Upper lobe of right lung (tissue), 1 donor: ENCODE measurements at regions not wholly inside any gene's neighbourhood (a gene's known extent, or its start where the extent isn't known, plus 50 kb on each side); places are given as distances from the start of the nearest gene placed in this dataset.

Experiments
- ATAC-seq: fragments of 200-7000 bp; cut with Tn5 transposase; one replicate; pipeline ENCODE4 v1.9.1; 2020; ENCODE audit warnings: mild to moderate bottlenecking, moderate library complexity
- DNase-seq: peaks from one replicate; pipeline ENCODE4 v3.0.0-alpha.2; 2020
- H3K27ac ChIP-seq: fragments of 200-600 bp; one replicate; pipeline ENCODE4 v1.8.0; 2022
- H3K27me3 ChIP-seq: fragments of 200-600 bp; one replicate; pipeline ENCODE4 v1.8.0; 2022; ENCODE audit warnings: mild to moderate bottlenecking
- H3K36me3 ChIP-seq: fragments of 200-600 bp; one replicate; pipeline ENCODE4 v1.8.0; 2022
- H3K4me1 ChIP-seq: fragments of 200-600 bp; one replicate; pipeline ENCODE4 v1.8.0; 2022
- H3K4me3 ChIP-seq: fragments of 200-600 bp; one replicate; pipeline ENCODE4 v1.8.0; 2022; ENCODE audit warnings: mild to moderate bottlenecking
- H3K9me3 ChIP-seq: fragments of 200-600 bp; one replicate; pipeline ENCODE4 v1.8.0; 2022
- CTCF ChIP-seq: fragments of 200-600 bp; IDR thresholded peaks from one replicate; pipeline ENCODE4 v1.8.0; 2022; ENCODE audit warnings: antibody characterized with exemption
- intact Hi-C: fragments of 100-400 bp; cut with DNase I; formaldehyde crosslinking; loops from one replicate; pipeline ENCODE4 v1.11.0; 2022
- donor health status: DM: no; HTN: yes; CAD: no; lungs with severe emphysema.

GRCh38 chr10:78865538-78865875 is 203.3 kb upstream of the ZMIZ1 start:
- Histone ChIP-seq H3K4me3 (no peak overlapping the region), H3K27me3 (no peaks in the 10 kb centered on the region), H3K4me1 (peaks cover 3% of the 10 kb centered on the region), H3K27ac (no peak overlapping the region), H3K9me3 (no peaks in the 10 kb centered on the region), H3K36me3 (no peaks in the 10 kb centered on the region)
- no peak for TF ChIP-seq CTCF
- DNase-seq (no peak), ATAC-seq (no peak)
- intact Hi-C loops, result no loop called here

GRCh38 chr10:78865931-78866717 is 202.6 kb upstream of the ZMIZ1 start:
- ATAC-seq, result no peak

GRCh38 chr10:78866731-78867554 is 201.8 kb upstream of the ZMIZ1 start:
- Histone ChIP-seq H3K27me3 (no peaks in the 10 kb centered on the region), H3K9me3 (no peaks in the 10 kb centered on the region), H3K4me1 (peaks cover 3% of the 10 kb centered on the region), H3K4me3 (no peak overlapping the region), H3K36me3 (no peaks in the 10 kb centered on the region), H3K27ac (no peak overlapping the region)
- no peak for TF ChIP-seq CTCF
- ATAC-seq (no peak), DNase-seq (no peak)
- intact Hi-C loops, result no loop called here

More at GRCh38 chr10:78865931-78866717, 202.6 kb upstream of the ZMIZ1 start:
- intact Hi-C loops, result no loop called here
- no peaks in the 10 kb centered on the region for H3K27me3 ChIP-seq
- no peaks in the 10 kb centered on the region for H3K36me3 ChIP-seq
- no peak overlapping the region for H3K4me3 ChIP-seq
- peaks cover 3% of the 10 kb centered on the region for H3K4me1 ChIP-seq
- TF ChIP-seq CTCF, result no peak
- H3K27ac ChIP-seq, result no peak overlapping the region
- H3K9me3 ChIP-seq, result no peaks in the 10 kb centered on the region
- DNase-seq, result no peak

- no peaks in the 10 kb centered on the region for H3K27me3 ChIP-seq
- TF ChIP-seq CTCF, result no peak
- peaks cover 3% of the 10 kb centered on the region for H3K4me1 ChIP-seq
- ATAC-seq (no peak), DNase-seq (no peak)
- H3K4me3 ChIP-seq, result no peak overlapping the region
- H3K27ac ChIP-seq, result no peak overlapping the region
- H3K9me3 ChIP-seq, result no peaks in the 10 kb centered on the region
- intact Hi-C loops, result no loop called here
- H3K36me3 ChIP-seq, result no peaks in the 10 kb centered on the region
Observed at GRCh38 chr10:78867555-78867939, 201.2 kb upstream of the ZMIZ1 start.

GRCh38 chr10:78868048-78868447 is 200.7 kb upstream of the ZMIZ1 start:
- Histone ChIP-seq H3K27me3 (no peaks in the 10 kb centered on the region), H3K4me1 (peaks cover 3% of the 10 kb centered on the region), H3K27ac (no peak overlapping the region), H3K36me3 (no peaks in the 10 kb centered on the region), H3K9me3 (no peaks in the 10 kb centered on the region), H3K4me3 (no peak overlapping the region)
- ATAC-seq (no peak), DNase-seq (no peak)
- intact Hi-C loops, result no loop called here
- no peak for TF ChIP-seq CTCF
